Nephron (organoid): ENCODE measurements at regions not wholly inside any gene's neighbourhood (a gene's known extent, or its start where the extent isn't known, plus 50 kb on each side); places are given as distances from the start of the nearest gene placed in this dataset.

Experiments used
- H3K27ac Mint-ChIP-seq, 3 experiments: 2 replicates each; pipeline ENCODE4 v1.8.0; 2020; ENCODE audit warnings: mixed read lengths in 3 of 3, mild to moderate bottlenecking in 2 of 3, moderate library complexity in 1 of 3
- H3K27me3 Mint-ChIP-seq: 2 replicates; pipeline ENCODE4 v1.8.0; 2021; ENCODE audit warnings: low read depth, mild to moderate bottlenecking, moderate library complexity, mixed read lengths
- H3K36me3 Mint-ChIP-seq: 2 replicates; pipeline ENCODE4 v1.8.0; 2020; ENCODE audit warnings: low read depth, mixed read lengths
- H3K4me1 Mint-ChIP-seq: 2 replicates; pipeline ENCODE4 v1.8.0; 2020; ENCODE audit warnings: mixed read lengths
- H3K4me3 Mint-ChIP-seq, 3 experiments: 2 replicates each; pipeline ENCODE4 v1.8.0; 2020; ENCODE audit warnings: mild to moderate bottlenecking in 3 of 3, mixed read lengths in 3 of 3, moderate library complexity in 2 of 3
- H3K9me3 Mint-ChIP-seq: 2 replicates; pipeline ENCODE4 v1.8.0; 2020; ENCODE audit warnings: mixed read lengths
- TF ChIP-seq, protein P1 (sequence below), 3 experiments: fragments of 200-600 bp; sonication (generic); IDR thresholded peaks; one replicate each; pipeline ENCODE4 v1.5.0; 2021; ENCODE audit warnings: antibody characterized with exemption in 3 of 3; ENCODE audit not compliant: unreplicated experiment in 3 of 3

DNA sequence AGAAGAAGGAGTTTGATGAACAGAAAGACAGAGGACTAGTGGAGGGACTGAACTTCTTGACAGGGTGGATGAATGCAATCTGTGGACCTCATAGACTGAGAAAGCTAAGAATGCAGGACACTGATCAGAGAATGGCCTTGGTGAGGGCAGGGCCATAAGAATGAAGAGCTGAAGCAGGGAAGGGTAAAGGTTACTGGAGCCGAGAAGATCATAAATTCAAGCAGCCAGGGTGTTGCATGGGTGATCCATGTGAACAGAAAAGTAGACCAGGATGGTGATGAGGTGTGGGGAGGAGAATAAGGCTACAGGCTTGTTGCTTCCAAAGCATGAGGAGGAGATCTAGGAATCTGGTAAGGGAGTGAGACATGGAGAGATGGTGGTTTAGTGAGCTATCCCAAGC lies 295.9 kb downstream of the ADGB start:
- Mint-ChIP-seq H3K4me3 (no peak overlapping the region), H3K27ac (no peak overlapping the region), H3K9me3 (no peaks in the 10 kb centered on the region), H3K36me3 (no peaks in the 10 kb centered on the region), H3K27me3 (no peaks in the 10 kb centered on the region), H3K4me1 (peaks cover 6% of the 10 kb centered on the region)
- TF ChIP-seq, protein P1, sequence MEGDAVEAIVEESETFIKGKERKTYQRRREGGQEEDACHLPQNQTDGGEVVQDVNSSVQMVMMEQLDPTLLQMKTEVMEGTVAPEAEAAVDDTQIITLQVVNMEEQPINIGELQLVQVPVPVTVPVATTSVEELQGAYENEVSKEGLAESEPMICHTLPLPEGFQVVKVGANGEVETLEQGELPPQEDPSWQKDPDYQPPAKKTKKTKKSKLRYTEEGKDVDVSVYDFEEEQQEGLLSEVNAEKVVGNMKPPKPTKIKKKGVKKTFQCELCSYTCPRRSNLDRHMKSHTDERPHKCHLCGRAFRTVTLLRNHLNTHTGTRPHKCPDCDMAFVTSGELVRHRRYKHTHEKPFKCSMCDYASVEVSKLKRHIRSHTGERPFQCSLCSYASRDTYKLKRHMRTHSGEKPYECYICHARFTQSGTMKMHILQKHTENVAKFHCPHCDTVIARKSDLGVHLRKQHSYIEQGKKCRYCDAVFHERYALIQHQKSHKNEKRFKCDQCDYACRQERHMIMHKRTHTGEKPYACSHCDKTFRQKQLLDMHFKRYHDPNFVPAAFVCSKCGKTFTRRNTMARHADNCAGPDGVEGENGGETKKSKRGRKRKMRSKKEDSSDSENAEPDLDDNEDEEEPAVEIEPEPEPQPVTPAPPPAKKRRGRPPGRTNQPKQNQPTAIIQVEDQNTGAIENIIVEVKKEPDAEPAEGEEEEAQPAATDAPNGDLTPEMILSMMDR (IDR thresholded peaks at IDR 0.05; ENCODE audit: unreplicated experiment in 3 of 3), result no peak

DNA sequence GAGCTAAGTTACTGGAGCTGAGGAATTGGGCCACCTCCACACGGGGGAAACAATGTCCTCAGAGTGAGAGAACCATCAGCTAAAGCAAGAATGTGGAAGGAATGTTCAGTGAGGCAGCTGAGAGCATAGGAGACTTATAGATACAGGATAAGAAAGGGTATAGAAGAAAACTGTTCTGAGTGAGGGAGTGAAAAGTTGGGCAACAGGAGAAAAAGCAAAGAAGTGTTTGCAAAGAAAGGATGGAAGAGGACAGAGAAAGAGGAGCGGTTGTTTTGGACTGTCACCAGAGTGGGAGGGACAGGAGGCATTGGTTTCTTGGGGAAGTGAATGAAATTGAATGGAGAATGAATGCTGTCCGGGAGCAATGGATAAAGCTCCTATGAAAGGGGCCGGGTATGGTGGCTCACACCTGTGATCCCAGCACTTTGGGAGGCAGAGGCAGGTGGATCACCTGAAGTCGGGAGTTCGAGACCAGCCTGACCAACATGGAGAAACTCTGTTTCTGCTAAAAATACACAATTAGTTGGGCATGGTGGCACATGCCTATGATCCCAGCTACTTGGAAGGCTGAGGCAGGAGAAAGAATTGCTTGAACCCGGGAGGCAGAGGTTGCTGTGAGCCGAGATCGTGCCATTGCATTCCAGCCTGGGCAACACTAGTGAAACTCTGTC lies 296.5 kb downstream of the ADGB start:
- Mint-ChIP-seq H3K9me3 (no peaks in the 10 kb centered on the region), H3K4me1 (peaks cover 5% of the 10 kb centered on the region), H3K4me3 (no peak overlapping the region), H3K27me3 (no peaks in the 10 kb centered on the region), H3K27ac (no peak overlapping the region), H3K36me3 (no peaks in the 10 kb centered on the region)
- TF ChIP-seq, protein P1 (IDR thresholded peaks at IDR 0.05; ENCODE audit: unreplicated experiment in 3 of 3), result no peak

GRCh38 chr6:146895772-146896061 lies 296.9 kb downstream of the ADGB start:
- Mint-ChIP-seq H3K9me3 (no peaks in the 10 kb centered on the region), H3K27ac (no peak overlapping the region), H3K36me3 (no peaks in the 10 kb centered on the region), H3K4me3 (no peak overlapping the region), H3K27me3 (no peaks in the 10 kb centered on the region), H3K4me1 (peaks cover 5% of the 10 kb centered on the region)
- TF ChIP-seq, protein P1 (IDR thresholded peaks at IDR 0.05; ENCODE audit: unreplicated experiment in 3 of 3), result no peak

DNA sequence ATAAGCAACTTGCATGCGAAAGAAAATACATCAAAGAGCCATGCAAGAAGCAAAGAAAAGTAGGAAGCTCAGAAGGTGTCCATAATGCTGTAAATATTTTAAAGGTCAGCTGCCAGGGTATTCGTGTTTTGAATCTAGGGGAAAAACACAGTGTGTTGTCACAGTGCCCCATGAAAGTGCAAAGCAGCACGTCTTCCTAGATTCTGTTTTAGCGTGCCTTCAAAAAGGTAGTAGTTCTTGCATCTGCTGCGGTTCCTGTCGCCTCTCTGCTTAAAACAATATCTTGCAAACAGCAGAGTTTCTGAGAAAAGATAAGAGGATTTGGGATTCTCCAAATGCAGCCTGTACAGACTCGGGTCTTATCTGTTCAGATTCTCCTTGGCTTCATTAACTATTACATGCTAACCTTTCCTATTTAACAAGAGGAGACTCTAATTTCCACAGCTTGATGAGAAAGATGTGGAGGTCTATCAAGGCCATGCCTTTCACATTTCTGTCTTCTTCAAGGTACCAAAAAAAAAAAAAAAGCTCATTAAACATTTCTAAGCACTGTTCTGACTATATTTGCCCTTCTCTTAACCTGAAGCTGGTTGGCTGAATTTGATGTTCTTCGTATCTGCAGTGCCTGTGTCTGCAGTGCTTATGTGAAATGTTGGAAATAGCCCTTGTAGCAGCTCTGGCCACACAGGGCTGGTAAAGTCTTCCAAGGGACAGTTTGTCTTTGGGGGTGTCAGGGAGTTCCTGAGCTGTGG lies 297.5 kb downstream of the ADGB start:
- Mint-ChIP-seq H3K4me1 (peaks cover 5% of the 10 kb centered on the region), H3K27me3 (no peaks in the 10 kb centered on the region), H3K27ac (no peak overlapping the region), H3K9me3 (no peaks in the 10 kb centered on the region), H3K36me3 (no peaks in the 10 kb centered on the region), H3K4me3 (no peak overlapping the region)
- TF ChIP-seq, protein P1 (IDR thresholded peaks at IDR 0.05; ENCODE audit: unreplicated experiment in 3 of 3), result no peak

- TF ChIP-seq, protein P1 (IDR thresholded peaks at IDR 0.05; ENCODE audit: unreplicated experiment in 3 of 3), result no peak
- Mint-ChIP-seq H3K4me1 (peaks cover under 1% of the 10 kb centered on the region), H3K9me3 (no peaks in the 10 kb centered on the region), H3K4me3 (no peak overlapping the region), H3K27ac (no peak overlapping the region), H3K27me3 (no peaks in the 10 kb centered on the region), H3K36me3 (no peaks in the 10 kb centered on the region)
These were observed 298.4 kb downstream of the ADGB start for GRCh38 chr6:146896960-146897701.
